GM10266 (cell line): ENCODE measurements at regions not wholly inside any gene's neighbourhood (a gene's known extent, or its start where the extent isn't known, plus 50 kb on each side); places are given as distances from the start of the nearest gene placed in this dataset.

Source experiments
- DNase-seq: peaks from one replicate; pipeline ENCODE4 v3.0.0; 2012; ENCODE audit errors: extremely low spot score
- TF ChIP-seq, protein P1 (sequence below): IDR thresholded peaks from 2 replicates; pipeline ENCODE4 v1.5.1; 2012; ENCODE audit warnings: mild to moderate bottlenecking, low read depth; ENCODE audit not compliant: control insufficient read depth, insufficient read depth; ENCODE audit errors: missing control alignments

DNA sequence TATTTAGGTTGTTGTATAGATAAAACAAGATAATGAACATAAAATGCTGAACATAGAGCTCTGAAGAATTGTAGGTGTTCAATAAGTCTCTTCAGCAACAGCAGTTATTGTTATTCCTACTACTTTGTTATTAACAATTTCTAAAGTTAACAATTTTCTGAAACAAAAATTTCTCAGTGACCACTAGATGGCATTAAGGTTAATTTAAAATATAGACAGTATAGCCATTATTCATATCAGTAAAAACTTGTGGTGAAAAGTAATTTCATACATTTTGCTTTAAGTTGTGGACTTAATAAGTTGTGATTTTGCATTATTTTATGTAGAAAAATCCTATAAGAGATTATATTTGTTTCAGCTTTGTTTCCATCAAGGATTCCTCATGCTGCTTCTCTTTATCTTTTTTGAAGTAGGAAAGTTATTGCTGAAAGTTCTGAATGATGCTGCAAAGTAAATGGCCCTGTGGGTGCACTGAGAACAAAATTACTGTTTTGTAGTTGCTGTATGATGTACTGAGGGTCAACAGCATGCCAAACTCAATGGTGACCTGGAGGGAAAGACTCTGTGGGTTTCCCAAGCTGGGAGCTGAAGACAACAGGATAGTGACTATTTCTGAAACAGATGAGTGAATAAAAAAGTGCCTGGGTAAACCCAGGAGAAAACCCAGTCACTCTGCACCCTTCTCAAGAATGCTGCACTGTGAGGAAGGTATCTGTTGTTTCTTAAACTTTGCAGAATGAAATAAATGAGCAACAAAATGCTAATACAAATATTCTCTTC is 253.6 kb downstream of the KIF20B start:
- TF ChIP-seq, protein P1, sequence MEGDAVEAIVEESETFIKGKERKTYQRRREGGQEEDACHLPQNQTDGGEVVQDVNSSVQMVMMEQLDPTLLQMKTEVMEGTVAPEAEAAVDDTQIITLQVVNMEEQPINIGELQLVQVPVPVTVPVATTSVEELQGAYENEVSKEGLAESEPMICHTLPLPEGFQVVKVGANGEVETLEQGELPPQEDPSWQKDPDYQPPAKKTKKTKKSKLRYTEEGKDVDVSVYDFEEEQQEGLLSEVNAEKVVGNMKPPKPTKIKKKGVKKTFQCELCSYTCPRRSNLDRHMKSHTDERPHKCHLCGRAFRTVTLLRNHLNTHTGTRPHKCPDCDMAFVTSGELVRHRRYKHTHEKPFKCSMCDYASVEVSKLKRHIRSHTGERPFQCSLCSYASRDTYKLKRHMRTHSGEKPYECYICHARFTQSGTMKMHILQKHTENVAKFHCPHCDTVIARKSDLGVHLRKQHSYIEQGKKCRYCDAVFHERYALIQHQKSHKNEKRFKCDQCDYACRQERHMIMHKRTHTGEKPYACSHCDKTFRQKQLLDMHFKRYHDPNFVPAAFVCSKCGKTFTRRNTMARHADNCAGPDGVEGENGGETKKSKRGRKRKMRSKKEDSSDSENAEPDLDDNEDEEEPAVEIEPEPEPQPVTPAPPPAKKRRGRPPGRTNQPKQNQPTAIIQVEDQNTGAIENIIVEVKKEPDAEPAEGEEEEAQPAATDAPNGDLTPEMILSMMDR, result peak; percentile 5
- DNase-seq, result peak; percentile 20

- TF ChIP-seq, protein P1, result no peak
- no peak for DNase-seq
These were observed 258.2 kb downstream of the KIF20B start for GRCh38 chr10:89959433-89960110.

DNA sequence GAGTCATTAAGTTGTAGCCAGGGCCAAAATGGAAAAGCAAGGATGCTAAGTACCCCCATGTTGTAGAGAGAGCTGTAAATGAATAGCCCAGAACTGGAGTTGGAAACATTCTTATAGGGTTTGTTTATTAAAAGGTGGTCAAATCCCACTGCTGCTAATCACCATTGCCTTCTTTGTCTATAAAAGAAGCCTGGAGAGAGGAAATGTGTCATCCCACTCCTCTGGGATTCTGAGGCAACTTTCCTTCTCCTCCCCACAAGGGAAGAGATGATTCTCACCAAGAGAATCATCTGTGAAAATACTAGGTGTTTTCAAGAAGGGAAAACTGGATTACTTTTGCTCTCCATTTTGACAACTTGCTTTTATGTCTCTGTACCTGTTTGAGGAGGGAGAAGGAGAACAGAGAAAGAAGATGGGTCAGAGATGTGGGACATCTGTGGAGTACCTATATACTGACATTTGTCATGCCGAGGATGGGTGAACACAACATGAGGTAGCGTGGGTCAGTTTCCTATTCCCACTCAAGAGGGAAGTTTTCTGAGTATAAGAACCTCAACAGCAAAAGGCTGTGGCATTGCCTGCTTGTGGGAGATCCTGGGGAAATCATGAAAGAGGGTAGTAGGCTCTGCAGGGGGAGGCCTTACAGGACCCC is 262.2 kb downstream of the KIF20B start:
- DNase-seq, result no peak
- TF ChIP-seq, protein P1, result no peak

- no peak for DNase-seq
- TF ChIP-seq, protein P1, result no peak
These were observed 264.8 kb downstream of the KIF20B start for GRCh38 chr10:89966211-89966610.

DNA sequence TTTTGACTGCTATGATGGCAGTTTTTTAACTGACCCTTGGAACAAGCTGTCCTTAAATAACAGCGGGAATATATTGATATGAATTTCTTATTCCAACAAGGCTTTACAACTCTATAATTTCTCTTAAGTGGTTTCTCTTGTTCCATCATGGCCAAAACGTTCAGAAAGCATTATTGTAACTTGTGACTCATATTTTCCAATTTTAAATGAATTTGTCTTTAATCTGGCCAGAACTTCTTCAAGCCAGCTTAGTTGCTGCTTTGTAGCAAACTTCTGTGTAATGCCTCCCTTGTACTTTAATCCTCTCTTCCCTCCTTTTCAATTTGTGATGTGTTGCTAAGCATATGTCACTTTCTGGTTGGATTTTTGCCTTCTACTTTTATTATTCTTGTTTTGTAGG is 271.9 kb downstream of the KIF20B start:
- no peak for DNase-seq
- TF ChIP-seq, protein P1, result no peak

DNA sequence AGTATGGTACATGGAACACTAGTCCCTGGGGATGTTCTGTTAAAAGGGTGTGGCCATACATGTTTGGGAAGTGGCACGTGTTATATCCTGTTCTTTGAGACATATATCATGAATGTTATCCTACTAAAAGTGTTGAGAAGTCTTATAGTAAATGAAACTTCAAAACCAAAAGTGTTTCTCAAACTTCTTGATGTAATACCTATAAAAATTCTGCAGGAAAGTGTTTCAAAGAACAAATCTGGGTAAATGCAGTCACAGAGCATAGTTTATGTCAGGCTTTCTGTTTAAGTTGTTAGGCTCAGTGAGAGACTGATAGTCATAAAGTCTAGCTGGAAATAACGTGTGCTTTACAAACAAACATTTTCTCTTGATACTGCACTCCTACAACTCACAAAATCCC is 273.7 kb downstream of the KIF20B start:
- TF ChIP-seq, protein P1, result no peak
- no peak for DNase-seq

DNA sequence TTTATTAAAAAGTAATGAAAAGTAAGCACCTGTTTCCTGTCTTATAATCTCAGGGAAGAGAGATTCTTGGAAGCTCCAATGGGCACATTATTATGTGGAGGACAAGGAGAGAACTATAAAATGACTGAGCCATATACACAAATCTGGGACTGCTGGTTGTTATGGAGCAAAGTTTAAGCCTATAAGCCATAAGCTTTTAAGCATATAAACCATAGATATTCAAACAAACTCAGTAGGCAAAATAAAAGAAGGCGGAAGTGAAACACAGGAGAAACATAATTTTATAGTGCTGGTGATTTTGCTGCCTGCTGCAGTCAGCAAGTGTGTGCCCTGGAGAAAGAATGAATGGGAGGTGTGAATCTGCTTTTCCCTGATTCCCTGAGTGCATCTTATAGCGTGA is 274.4 kb downstream of the KIF20B start:
- DNase-seq, result no peak
- TF ChIP-seq, protein P1, result no peak
